Suprapubic skin (tissue), 4 donors: ENCODE measurements at regions not wholly inside any gene's neighbourhood (a gene's known extent, or its start where the extent isn't known, plus 50 kb on each side); places are given as distances from the start of the nearest gene placed in this dataset.

ENCODE experiments used
- DNase-seq, 2 donors: peaks; one replicate each; pipeline ENCODE4 v3.0.0-alpha.2; 2019; ENCODE audit warnings: low spot score in 2 of 2
- H3K27ac ChIP-seq: fragments of 200-600 bp; sonication (generic); one replicate; pipeline ENCODE4 v1.5.1; 2019
- H3K27me3 ChIP-seq: fragments of 200-600 bp; sonication (generic); one replicate; pipeline ENCODE4 v1.5.1; 2019
- H3K36me3 ChIP-seq: fragments of 200-600 bp; sonication (generic); one replicate; pipeline ENCODE4 v1.5.1; 2019
- H3K4me1 ChIP-seq: fragments of 200-600 bp; sonication (generic); one replicate; pipeline ENCODE4 v1.5.1; 2019
- H3K4me3 ChIP-seq: fragments of 200-600 bp; sonication (generic); one replicate; pipeline ENCODE4 v1.5.1; 2019; ENCODE audit warnings: mild to moderate bottlenecking
- H3K9me3 ChIP-seq: fragments of 200-600 bp; sonication (generic); one replicate; pipeline ENCODE4 v1.5.1; 2019
- EP300 ChIP-seq: sonication (generic); formaldehyde crosslinking; IDR thresholded peaks from one replicate; pipeline ENCODE4 v1.6.1; 2017; ENCODE audit warnings: antibody characterized with exemption
- POLR2A ChIP-seq, 2 donors: fragments of 450-650 bp; IDR thresholded peaks; one replicate each; pipeline ENCODE4 v1.6.1; 2017; ENCODE audit warnings: antibody characterized with exemption in 2 of 2, mild to moderate bottlenecking in 2 of 2, moderate library complexity in 2 of 2
- POLR2AphosphoS5 ChIP-seq, 3 donors: sonication (generic); formaldehyde crosslinking; IDR thresholded peaks; one replicate each; pipeline ENCODE4 v1.6.1; 2017; ENCODE audit warnings: antibody characterized with exemption in 3 of 3
- WGBS: methylation state at CpG from one replicate; pipeline ENCODE4 v1.1.5; 2018; 5-methylcytosine and 5-hydroxymethylcytosine counted together
- TF ChIP-seq, protein P1 (sequence below), 2 donors: fragments of 200-600 bp in 1 of 2; fragments of 450-650 bp in 1 of 2; sonication (generic) in 1 of 2; IDR thresholded peaks; one replicate each; pipeline ENCODE4 v1.5.1; 2016 to 2019; ENCODE audit warnings: antibody characterized with exemption in 2 of 2, mild to moderate bottlenecking in 1 of 2, moderate library complexity in 1 of 2

- H3K9me3 ChIP-seq: no peaks in the 10 kb centered on the region
- no peaks in the 10 kb centered on the region for H3K36me3 ChIP-seq
- H3K4me1 ChIP-seq: no peaks in the 10 kb centered on the region
- no peak for DNase-seq
- H3K4me3 ChIP-seq: no peak overlapping the region
- WGBS: 89% methylated on average over 5 of the region's 5 CpGs
- TF ChIP-seq POLR2A (IDR thresholded peaks at IDR 0.05) (no peak), POLR2AphosphoS5 (IDR thresholded peaks at IDR 0.05) (no peak), EP300 (no peak)
- TF ChIP-seq, protein P1, sequence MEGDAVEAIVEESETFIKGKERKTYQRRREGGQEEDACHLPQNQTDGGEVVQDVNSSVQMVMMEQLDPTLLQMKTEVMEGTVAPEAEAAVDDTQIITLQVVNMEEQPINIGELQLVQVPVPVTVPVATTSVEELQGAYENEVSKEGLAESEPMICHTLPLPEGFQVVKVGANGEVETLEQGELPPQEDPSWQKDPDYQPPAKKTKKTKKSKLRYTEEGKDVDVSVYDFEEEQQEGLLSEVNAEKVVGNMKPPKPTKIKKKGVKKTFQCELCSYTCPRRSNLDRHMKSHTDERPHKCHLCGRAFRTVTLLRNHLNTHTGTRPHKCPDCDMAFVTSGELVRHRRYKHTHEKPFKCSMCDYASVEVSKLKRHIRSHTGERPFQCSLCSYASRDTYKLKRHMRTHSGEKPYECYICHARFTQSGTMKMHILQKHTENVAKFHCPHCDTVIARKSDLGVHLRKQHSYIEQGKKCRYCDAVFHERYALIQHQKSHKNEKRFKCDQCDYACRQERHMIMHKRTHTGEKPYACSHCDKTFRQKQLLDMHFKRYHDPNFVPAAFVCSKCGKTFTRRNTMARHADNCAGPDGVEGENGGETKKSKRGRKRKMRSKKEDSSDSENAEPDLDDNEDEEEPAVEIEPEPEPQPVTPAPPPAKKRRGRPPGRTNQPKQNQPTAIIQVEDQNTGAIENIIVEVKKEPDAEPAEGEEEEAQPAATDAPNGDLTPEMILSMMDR (IDR thresholded peaks at IDR 0.05): no peak
- H3K27me3 ChIP-seq: no peaks in the 10 kb centered on the region
- H3K27ac ChIP-seq: no peak overlapping the region
Measured at GRCh38 chr11:109765709-109766311, 327.4 kb upstream of the ZC3H12C start.

- TF ChIP-seq POLR2AphosphoS5 (IDR thresholded peaks at IDR 0.05): no peak
- no peak for TF ChIP-seq POLR2A (IDR thresholded peaks at IDR 0.05)
- no peak for TF ChIP-seq EP300
- TF ChIP-seq, protein P1 (IDR thresholded peaks at IDR 0.05): no peak
- H3K4me1 ChIP-seq: no peaks in the 10 kb centered on the region
- no peaks in the 10 kb centered on the region for H3K27me3 ChIP-seq
- no peak overlapping the region for H3K4me3 ChIP-seq
- H3K9me3 ChIP-seq: no peaks in the 10 kb centered on the region
- WGBS: 81% methylated on average over 4 of the region's 4 CpGs
- no peaks in the 10 kb centered on the region for H3K36me3 ChIP-seq
- no peak for DNase-seq
- no peak overlapping the region for H3K27ac ChIP-seq
Measured at GRCh38 chr11:109769858-109770257, 323.3 kb upstream of the ZC3H12C start.

DNA sequence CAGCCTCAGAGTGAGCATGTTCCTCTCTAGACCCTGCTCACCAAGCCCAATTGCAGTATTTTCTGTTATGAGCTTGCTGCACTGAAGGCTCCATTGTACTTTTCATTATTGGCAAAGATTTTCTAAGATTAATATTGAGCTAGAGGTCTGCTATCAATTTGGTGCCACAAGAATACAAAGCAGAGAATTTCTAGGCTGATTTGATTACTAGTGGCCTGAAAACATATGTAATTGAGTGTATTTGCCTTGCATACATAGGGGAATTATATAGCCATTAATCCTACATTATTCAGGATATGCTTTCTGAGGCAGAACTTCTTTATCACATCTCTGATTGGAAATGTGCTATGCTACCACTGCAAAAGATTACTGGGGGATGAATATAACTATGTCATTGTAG is 322.9 kb upstream of the ZC3H12C start:
- no peak overlapping the region for H3K27ac ChIP-seq

DNA sequence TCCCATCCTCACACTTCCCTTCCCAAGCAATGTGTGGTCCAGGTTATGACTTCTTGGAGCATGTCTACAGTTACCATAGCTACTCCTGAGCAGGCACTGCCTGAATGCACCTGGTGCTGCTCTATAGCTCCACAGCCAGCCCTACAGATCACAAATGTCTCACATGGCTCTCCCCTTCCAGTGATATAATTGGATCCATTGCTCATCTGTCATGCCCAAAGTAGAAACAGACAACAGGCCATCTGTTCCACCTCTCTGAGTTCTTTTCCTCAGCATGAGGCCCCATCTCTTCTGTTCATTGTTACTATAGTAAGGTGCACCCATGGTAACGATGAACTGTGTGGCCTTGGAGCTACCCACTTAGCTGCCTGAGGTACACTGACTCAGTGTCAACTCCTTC is 320.3 kb upstream of the ZC3H12C start:
- H3K36me3 ChIP-seq: no peaks in the 10 kb centered on the region
- no peak for DNase-seq
- no peaks in the 10 kb centered on the region for H3K27me3 ChIP-seq
- TF ChIP-seq, protein P1 (IDR thresholded peaks at IDR 0.05): no peak
- TF ChIP-seq POLR2AphosphoS5 (IDR thresholded peaks at IDR 0.05) (no peak), EP300 (no peak), POLR2A (IDR thresholded peaks at IDR 0.05) (no peak)
- H3K4me3 ChIP-seq: no peak overlapping the region
- H3K27ac ChIP-seq: no peak overlapping the region
- no peaks in the 10 kb centered on the region for H3K9me3 ChIP-seq
- no peaks in the 10 kb centered on the region for H3K4me1 ChIP-seq
- 95% methylated on average over 1 of the region's 1 CpG for WGBS

More for the DNA sequence above, 322.9 kb upstream of the ZC3H12C start:
- no peaks in the 10 kb centered on the region for H3K9me3 ChIP-seq
- no peak overlapping the region for H3K4me3 ChIP-seq
- no peaks in the 10 kb centered on the region for H3K36me3 ChIP-seq
- H3K4me1 ChIP-seq: no peaks in the 10 kb centered on the region
- TF ChIP-seq POLR2A (IDR thresholded peaks at IDR 0.05): no peak
- H3K27me3 ChIP-seq: no peaks in the 10 kb centered on the region
- DNase-seq: no peak

DNA sequence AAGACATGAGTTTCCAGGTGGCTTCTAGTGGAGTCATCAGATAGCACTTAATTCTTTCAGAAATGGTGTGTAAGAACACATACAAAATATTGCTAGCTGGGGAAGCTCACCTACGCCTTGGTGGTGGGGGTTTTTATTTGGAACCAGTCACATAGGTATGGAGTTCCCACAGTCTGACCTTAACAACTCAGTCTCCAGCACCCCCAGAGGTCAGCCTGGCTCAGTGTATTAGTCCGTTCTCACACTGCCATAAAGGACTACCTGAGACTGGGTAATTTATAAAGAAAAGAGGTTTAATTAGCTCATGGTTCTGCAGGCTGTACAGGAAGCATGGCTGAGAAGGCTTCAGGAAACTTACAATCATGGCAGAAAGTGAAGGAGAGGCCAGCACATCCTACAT is 317.5 kb upstream of the ZC3H12C start:
- DNase-seq: no peak
- Histone ChIP-seq H3K36me3 (no peaks in the 10 kb centered on the region), H3K27me3 (no peaks in the 10 kb centered on the region), H3K9me3 (no peaks in the 10 kb centered on the region), H3K27ac (no peak overlapping the region), H3K4me1 (no peaks in the 10 kb centered on the region), H3K4me3 (no peak overlapping the region)
- 94% methylated on average over 2 of the region's 2 CpGs for WGBS
- no peak for TF ChIP-seq POLR2A (IDR thresholded peaks at IDR 0.05)
- TF ChIP-seq, protein P1 (IDR thresholded peaks at IDR 0.05): no peak

GRCh38 chr11:109783014-109783413 is 310.2 kb upstream of the ZC3H12C start:
- 94% methylated on average over 3 of the region's 3 CpGs for WGBS
- no peak for DNase-seq
- H3K36me3 ChIP-seq: no peaks in the 10 kb centered on the region
- no peaks in the 10 kb centered on the region for H3K4me1 ChIP-seq
- H3K27ac ChIP-seq: no peak overlapping the region
- TF ChIP-seq POLR2AphosphoS5 (IDR thresholded peaks at IDR 0.05): no peak
- no peak for TF ChIP-seq EP300
- TF ChIP-seq, protein P1 (IDR thresholded peaks at IDR 0.05): no peak
- no peak for TF ChIP-seq POLR2A (IDR thresholded peaks at IDR 0.05)
- no peaks in the 10 kb centered on the region for H3K9me3 ChIP-seq
- no peak overlapping the region for H3K4me3 ChIP-seq
- no peaks in the 10 kb centered on the region for H3K27me3 ChIP-seq
